ENCODE measurements at regions not wholly inside any gene's neighbourhood (a gene's known extent, or its start where the extent isn't known, plus 50 kb on each side); places are given as distances from the start of the nearest gene placed in this dataset.
A peak's percentile ranks its signal among the peaks of the same experiment; 100 is the strongest.

DNA sequence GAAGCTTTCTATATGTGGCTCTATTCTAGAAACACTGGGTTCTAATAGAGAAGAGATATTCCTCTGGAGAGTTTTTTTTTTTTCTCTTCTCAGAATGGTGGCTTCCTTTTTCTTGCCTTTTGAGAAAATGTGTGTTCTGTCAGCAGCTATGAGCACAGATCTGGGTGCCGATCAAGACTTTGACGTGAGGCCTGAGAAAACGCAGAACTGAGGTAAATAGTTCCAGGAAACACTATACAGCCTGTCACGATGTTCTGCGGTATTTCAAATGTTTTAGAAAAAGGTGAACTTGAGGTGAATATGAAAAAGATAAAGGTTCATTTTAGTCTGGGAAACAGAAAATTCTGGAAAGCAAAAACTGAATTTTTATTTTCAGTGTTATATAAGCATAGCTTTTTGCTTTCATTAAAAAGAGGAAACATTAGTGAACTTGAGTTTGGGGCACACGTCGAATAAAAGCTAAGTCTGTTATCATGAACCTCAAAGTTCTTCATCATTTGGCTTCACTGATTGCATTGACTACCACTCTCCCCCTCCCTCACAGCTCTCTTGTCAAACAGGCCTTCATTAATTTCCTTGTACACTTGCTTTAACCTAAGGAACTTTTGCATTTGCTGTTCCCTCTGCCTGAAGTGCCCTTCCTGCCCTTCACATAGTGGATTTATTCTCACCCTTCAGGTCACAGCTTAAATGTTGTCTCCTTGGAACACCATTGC lies 265.1 kb downstream of the NFKBIZ start:
- no peak for DNase-seq (ENCODE audit: low spot score)

DNA sequence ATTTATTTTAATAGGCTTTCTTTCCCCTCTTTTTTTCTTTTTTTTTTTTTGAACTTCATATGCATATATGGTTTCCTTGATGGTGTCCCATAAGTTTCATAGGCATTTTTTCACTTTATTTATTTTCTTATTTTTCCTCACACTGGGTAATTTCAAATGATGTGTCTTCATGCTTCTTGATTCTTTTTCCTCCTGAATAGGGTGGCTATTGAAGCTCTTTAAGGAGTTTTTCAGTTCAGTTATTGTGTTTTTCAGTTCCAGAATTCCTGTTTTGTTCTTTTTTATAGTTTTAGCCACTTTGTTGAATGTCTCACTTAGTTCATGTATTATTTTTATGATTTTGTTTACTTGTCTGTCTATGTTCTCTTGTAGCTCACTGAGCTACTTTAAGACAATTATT lies 273.2 kb downstream of the NFKBIZ start:
- DNase-seq (ENCODE audit: low spot score), result no peak

DNA sequence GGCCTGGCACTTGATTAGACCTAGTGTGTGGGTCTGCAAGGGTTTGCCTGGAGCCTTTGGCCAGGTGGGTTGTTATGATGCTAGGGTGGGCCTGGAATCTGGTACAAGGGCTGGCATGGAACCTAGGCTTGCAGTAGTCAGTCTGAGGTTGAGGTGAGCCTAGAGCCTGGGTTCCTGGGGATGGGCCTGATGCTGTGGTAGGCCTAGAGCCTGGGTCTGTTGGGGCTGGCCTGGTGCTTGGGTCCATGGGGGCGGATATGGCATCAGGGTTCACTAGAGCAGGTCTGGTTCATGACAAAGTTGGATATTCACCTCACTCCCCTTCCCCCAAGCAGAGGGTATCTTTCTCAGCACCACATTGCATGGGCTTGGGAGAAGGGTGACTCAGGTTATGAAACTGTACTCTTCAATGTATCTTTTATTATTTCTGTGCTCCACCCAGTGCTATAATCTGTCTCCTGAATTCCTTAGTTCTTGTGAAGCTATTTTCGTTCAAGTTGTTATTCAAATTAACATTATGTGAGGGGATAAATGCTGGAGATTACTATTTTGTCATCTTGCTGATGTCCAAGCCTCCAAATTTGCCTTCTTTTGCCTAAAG lies 274.4 kb downstream of the NFKBIZ start:
- DNase-seq (ENCODE audit: low spot score), result no peak

DNA sequence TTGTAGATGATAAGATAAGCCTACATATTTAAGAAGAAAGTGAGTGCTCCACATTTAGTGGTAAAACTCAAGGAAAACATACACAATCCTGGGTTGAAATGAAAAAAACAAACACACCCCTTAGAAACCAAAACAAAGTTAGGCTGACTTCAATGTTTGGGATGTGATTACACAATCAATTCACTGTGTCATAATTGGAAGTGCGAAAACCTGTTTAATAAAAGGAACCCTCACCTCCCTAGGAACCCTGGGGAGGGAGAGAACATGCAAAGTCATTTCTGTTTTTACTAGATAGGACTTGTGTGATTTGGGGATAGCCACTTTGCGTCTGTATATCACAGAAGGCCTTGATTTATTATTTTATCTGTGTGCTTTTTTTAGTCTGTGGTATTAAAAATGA lies 275.0 kb downstream of the NFKBIZ start:
- DNase-seq (ENCODE audit: low spot score), result no peak

DNA sequence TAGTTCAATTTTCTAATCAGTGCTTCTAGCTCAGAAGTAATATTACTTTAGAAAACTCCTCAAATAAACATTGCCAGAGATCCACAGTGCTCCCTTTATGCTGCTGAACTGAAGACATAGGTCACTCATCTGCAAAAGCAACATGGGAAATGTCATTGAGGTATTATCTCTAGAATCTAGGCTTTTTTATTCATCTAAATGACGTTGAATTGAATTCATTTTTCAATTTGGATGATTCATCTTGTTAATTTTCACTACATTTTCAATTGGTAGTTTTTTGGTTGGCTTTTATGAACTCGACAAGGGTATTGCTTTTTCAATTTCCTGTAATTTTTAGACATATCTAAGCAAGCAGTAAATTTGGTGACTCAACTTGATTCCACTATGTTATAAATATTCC lies 275.4 kb downstream of the NFKBIZ start:
- DNase-seq (ENCODE audit: low spot score), result no peak

DNA sequence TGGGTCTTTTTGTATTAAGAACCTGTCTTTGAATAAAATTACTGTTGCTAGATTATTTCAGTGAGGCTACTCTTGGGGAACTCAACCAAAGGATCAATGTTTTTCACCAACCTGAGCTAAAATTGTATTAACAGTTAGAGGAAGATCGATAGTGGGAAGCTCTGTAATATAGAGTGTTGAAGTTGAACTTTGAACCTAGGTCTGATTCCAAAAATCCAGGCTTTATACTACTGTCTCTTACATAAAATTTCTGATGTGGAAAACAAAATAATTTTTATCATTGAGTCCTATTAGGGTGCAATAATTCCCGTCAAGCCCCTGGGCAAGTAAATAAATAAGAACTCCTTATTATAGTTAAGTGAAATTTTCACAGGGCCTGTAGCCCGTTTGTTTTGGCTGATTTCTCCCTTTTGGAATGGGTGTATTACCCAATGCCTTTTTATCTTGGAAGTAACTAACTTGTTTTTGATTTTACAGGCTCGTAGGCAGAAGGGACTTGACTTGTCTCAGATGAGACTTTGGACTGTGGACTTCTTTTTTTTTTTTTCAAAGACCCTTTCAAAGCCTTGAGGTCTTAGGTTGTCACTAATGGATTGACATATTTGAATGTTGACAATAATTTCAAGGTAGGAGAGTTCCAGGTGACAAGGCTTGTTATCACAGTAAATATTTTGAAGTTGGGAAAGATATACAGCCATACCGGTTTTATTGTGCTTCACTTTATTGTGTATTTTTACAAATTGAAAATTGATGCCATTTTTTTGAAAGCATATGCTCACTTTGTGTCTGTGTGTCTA lies 276.1 kb downstream of the NFKBIZ start:
- no peak for DNase-seq (ENCODE audit: low spot score)

DNA sequence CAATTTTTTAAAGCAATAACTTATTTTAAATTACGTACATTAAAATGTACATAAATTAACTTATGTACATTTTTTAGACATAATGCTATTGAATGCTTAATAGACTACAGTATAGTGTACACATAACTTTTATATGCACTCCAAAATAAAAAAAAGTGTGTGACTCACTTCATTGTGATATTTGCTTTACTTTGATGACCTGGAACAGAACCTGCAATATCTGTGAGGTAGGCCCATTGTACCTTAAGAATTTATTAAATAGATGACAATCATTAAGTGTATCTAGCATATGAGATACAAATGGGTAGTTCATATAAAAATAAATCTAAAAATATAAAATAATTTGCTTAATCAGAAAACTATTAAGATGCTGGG lies 276.7 kb downstream of the NFKBIZ start:
- no peak for DNase-seq (ENCODE audit: low spot score)

DNA sequence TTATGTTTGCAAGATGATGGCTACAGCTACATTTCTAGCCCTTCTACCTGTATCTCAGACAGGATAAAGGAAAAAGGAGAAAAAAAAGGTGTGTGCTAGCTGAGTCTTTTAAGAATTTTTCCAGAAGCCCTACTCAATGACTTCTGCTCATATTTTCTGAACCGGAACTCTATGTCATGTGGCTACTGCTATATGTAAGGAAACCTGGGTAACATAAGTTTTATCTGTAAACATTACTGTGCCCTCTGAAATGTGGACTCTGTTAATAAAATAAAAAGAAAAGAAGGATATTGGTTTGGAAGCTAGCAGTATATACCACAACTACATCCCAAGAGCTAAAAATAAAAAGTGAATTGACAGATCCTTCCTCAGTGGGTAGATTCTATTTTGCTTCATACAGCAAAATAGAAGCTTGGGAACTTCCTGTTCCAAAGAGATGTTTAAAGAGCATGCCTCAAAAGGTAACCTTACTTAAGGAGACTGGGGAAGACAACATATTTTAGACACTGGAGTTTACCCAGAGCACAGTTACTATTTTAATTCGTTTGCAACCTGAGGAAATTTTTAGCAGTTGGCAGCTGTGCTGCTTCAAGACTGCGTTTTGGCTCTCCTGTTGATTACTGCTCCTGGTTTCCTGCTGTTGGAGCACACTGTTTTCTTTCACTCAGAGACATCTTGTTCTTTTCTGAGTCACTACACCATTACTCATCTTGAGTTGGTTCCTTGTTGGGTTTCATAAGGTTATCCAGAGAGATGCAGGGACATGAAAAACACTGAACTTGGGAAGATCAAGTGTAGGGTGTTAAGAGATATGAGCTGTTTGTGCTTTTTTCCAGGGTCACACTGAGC lies 280.7 kb downstream of the NFKBIZ start:
- peak; percentile 54 for DNase-seq (ENCODE audit: low spot score)

DNA sequence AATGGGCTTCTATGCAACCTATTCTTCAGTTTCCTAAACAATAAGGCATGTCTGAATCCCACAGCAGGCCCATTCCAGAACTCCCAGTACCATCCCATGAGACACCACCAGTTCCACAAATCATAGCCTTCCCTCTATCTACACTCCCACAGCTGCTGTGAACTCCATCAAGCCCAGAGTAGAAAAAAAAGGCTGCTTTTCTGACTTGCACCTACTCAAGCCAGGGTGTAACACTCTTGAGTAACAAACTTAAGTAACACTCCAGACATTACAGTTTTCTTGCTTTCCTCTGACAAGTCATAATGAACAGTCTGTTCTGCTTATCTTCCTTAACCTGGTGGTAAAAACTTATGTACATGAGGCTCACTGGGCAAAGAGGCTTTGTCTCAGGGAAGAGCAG lies 283.1 kb downstream of the NFKBIZ start:
- no peak for DNase-seq (ENCODE audit: low spot score)

DNA sequence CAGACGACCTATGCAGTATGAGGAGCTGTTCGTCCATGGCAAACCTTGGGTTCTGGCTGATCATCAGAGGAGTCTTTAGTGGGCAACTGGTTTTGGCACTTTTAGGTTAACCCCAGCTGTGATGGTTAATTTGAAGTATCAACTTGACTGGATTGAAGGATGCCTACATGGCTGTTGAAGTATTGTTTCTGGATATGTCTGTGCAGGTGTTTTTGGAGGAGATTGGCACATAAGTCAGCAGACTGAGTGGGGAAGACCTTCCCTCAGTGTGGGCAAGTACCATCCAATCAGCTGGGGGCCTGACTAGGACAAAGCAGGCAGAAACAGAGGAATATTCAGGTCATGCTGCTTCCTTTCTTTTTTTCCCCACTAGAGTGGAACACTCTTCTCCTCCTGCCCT lies 284.1 kb downstream of the NFKBIZ start:
- no peak for DNase-seq (ENCODE audit: low spot score)

DNA sequence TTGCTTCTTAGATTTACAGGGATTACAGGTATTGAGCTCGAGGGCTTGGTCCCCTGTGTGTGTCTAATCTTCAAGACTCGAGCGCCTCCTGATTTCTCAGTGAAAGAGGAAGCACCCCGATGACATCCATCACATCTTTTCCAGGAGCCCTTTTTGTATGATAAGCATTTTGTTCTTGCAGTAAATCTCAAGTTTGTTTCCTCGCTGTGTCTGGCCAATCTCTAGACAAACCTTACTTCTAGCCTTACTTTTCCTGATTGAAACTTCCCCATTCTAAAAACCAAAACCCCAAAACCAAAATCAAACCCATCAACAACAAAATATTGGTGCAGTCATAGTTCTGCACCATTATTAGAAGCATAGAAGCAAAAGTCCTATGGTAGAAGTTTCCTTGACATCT lies 286.0 kb downstream of the NFKBIZ start:
- DNase-seq (ENCODE audit: low spot score), result no peak

DNA sequence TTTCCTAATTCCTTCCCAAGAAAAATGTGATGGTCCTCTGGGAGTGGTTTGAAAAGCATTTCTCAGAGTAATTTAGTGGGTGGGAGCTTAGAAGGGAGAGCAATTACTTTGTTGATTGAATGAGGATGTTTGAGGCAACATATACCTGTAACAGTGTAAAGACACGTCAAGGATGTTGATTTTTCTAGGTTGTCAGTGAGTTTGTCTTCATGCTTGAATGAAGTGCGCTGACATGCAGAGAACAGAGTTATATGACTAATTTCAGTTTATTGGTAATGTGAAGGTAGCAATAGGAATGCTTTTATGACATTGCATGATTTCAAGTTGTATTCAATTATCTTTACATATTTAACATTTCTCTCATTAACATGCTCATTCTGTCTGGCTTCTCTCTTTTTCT lies 286.9 kb downstream of the NFKBIZ start:
- no peak for DNase-seq (ENCODE audit: low spot score)

DNA sequence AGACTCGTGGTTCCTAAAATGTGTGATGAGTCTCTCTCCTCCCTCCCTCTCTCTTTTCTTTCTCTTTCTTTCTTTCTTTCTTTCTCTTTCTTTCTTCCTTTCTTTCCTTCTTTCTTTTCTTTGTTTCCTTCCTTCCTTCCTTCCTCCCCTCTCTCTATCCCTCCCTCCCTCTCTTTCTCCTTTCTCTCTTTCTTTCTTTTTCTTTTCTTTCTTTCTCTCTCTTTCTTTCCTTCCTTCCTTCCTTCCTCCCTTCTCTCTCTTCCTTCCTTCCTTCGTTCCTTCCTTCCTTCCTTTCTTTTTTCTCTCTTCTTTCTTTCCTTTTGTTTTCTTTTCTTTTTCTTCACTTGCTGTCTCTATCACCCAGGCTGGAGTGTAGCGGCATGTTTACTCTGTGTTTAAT lies 290.8 kb downstream of the NFKBIZ start:
- no peak for DNase-seq (ENCODE audit: low spot score)

DNA sequence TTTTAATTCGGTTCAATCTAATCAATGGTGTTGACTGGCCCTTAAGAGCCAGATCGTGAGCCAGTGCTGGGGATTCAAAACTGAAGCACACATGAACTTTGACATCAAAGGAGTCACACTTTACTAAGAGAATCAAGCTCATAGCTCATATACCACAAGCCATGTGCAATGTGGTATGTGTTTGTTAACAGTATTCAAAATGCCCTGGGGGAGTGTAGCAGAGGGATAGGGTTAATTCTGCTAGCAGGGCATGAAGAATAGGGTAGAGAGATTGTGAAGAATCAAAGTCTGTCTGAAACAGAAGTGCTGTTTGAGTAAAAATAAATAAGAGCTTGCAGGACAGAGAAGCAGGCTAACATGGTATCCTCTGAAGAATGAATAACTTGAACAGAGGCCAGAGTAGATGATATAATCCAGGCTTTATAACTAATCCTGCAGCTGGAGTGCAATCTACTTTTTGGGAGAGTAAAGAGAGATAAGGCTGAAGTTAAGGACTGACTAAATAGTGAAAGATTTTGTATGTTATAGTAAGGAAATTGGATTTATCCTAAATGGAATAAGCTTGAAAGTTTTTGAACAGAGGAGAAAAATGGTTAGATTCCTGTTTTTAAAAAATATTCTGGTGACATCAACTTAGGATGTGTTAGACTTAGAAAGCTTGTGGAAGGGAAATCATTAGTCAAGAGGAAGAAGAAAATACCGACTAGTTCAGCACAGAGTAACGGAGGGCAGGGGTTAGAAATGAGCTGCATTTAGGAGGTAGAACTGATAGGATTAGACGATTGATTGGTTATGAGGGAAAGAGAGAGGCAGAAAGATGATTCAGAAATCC lies 292.0 kb downstream of the NFKBIZ start:
- DNase-seq (ENCODE audit: low spot score), result no peak

DNA sequence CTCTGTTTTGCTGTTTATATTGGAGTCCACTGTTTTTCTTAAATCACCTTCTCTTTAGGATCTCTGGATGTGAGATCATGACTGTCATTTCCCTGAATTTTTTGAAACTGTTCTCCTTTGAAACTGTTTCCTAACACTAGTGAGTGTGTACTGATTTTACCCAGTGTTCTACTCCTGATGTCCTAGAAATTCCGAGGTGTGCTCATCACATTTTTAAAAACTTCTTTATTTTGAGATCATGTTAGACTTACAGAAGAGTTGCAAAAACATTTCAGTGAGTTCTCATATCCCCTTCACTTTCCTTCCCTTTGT lies 292.6 kb downstream of the NFKBIZ start:
- DNase-seq (ENCODE audit: low spot score), result no peak

DNA sequence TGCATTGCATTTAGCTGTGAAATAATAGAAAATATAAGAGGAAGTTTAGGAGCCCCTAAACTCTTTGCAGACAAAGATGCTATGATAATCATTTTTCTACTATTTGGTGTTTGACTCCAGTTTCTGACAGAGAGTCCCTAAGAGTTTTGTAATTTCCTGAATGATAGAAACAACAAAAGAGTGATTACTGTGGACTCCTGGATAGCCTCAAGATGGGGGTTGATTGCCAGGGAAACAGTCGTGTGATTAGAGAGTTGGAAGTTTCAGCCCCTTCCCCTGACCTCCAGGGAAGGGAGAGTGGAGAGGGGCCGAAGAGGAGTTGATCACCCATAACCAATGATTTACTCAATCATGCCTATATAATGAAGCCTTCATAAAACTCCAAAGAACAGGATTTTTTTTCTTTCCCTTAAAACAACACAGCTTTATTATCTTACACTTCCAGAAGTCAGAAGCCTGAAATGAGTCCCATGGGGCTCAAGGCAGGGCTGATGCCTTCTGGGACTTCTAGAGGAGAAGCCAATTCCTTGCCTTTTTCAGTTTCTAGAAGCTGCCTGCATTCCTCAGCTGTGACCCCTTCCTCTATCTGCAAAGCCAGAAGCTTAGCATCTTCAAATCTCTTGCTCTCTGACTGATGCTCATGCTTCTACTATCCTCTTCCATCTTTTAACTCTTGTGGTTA lies 292.3 kb upstream of the ZPLD1 start:
- DNase-seq (ENCODE audit: low spot score), result no peak

DNA sequence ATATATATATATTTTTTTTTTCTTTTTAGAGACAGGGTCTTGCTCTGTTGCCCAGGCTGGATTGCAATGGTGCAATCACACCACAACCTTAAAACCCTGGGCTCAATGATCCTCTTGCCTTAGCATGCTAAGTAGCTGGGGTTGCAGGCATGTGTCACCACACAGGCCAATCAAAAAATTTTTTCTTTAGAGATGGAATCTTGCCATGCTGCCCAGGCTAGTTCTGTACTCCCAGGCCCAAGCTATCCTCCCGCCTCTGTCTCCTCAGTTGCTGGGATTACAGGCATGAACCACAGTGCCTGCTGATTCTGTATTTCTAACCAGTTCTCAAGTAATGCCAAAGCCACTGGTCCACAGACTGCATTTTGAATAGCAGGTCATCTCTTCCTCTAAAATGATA lies 291.3 kb upstream of the ZPLD1 start:
- DNase-seq (ENCODE audit: low spot score), result no peak

DNA sequence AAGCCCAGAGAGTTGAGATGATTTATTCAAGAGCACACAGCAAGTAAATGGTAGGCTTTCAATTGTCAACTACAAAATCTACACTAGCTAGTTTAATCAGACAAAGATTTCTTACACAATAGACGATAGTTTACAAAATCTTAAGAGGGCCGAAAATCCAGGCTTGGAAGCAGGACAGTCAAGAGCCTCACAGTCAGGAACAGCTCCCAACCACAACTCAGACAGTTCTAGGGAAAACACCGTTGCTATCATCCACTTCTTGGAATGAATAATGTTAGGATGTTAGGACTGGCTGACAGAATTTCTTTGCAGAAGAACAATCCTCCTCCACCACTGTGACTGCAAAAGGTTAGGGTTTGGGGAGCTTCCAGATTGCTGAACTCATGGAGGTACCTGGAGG lies 290.8 kb upstream of the ZPLD1 start:
- no peak for DNase-seq (ENCODE audit: low spot score)

DNA sequence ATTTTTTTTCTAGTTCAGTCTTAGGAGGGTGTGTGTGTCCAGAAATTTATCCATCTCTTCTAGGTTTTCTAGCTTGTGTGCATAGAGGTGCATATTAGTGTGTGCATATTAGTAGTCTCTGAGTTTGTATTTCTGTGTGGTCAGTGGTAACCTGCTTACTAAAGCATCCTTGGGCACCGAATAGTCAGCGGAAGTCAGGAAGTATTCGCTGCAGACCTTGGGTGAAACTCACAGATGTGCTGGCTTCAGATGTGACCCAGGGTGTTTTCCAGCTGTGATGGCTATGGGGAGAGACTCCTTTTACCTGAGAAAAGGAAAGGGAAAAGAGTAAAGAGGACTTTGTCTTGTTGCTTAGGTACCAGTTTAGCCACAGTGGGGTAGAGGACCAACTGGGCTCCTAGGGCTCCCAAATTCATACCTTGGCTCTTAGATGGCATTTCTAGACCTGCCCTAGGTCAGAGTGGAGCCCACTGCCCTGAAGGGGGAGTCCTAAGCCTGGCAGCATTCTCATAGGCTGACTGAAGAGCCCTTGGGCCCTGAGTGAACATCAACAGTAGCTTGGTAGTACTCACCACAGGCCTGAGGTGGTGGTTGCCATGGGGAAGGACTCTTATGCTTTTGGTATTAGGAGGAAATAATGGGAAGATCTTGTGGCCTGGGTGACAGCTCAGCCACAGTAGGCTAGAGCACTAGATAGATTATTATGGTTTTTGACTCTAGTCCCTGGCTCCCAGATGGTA lies 286.0 kb upstream of the ZPLD1 start:
- no peak for DNase-seq (ENCODE audit: low spot score)

DNA sequence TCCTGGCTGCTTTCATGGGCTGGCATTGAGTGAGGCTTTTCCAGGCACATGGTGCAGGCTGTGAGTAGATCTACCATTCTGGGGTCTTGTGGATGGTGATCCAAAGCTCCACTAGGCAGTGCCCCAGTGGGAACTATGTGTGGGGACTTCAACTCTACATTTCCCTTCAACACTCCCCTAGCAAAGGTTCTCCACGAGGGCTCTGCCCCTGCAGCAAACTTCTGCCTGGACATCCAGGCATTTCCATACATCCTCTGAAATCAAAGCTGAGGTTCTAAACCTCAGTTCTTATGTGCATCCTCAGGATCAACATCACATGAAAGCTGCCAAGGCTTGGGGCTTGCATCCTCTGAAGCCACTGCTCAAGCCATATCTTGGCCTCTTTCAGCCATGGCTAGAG lies 282.9 kb upstream of the ZPLD1 start:
- no peak for DNase-seq (ENCODE audit: low spot score)

Data from pons (tissue), 1 donor.